Middle frontal gyrus (tissue), 1 donor: ENCODE measurements at regions not wholly inside any gene's neighbourhood (a gene's known extent, or its start where the extent isn't known, plus 50 kb on each side); places are given as distances from the start of the nearest gene placed in this dataset.

Experiments used
- DNase-seq: peaks from one replicate; pipeline ENCODE4 v3.0.0-alpha.2; 2015; ENCODE audit warnings: low spot score; ENCODE audit errors: extremely low spot score

GRCh38 chr14:53683229-53683628 is 273.4 kb downstream of the BMP4 start:
- no peak for DNase-seq

- DNase-seq: no peak
These were observed 284.1 kb downstream of the BMP4 start for GRCh38 chr14:53672526-53672925.

GRCh38 chr14:53670701-53671100 is 285.9 kb downstream of the BMP4 start:
- DNase-seq: no peak

- no peak for DNase-seq
These were observed 287.7 kb downstream of the BMP4 start for GRCh38 chr14:53668897-53669296.

- DNase-seq: no peak
These were observed 292.9 kb downstream of the BMP4 start for GRCh38 chr14:53663709-53664108.

- no peak for DNase-seq
These were observed 301.4 kb downstream of the BMP4 start for GRCh38 chr14:53655080-53655785.

GRCh38 chr14:53652068-53652467 is 304.6 kb downstream of the BMP4 start:
- no peak for DNase-seq

GRCh38 chr14:53651096-53651740 is 305.4 kb downstream of the BMP4 start:
- no peak for DNase-seq

GRCh38 chr14:53646925-53647324 is 309.7 kb downstream of the BMP4 start:
- no peak for DNase-seq

GRCh38 chr14:53640695-53641094 is 315.9 kb downstream of the BMP4 start:
- DNase-seq: no peak

- DNase-seq: no peak
These were observed 317.7 kb downstream of the BMP4 start for GRCh38 chr14:53638966-53639365.

- no peak for DNase-seq
These were observed 321.8 kb downstream of the BMP4 start for GRCh38 chr14:53634793-53635192.

- DNase-seq: no peak
These were observed 326.3 kb downstream of the BMP4 start for GRCh38 chr14:53630336-53630735.

- no peak for DNase-seq
These were observed 327.7 kb downstream of the BMP4 start for GRCh38 chr14:53628732-53629430.

- DNase-seq: no peak
These were observed 328.4 kb downstream of the BMP4 start for GRCh38 chr14:53628261-53628660.

GRCh38 chr14:53626761-53627160 is 329.9 kb downstream of the BMP4 start:
- DNase-seq: no peak

- DNase-seq: no peak
These were observed 334.2 kb downstream of the BMP4 start for GRCh38 chr14:53622447-53622846.

- DNase-seq: no peak
These were observed 334.7 kb downstream of the BMP4 start for GRCh38 chr14:53621921-53622320.

- DNase-seq: no peak
These were observed 335.2 kb downstream of the BMP4 start for GRCh38 chr14:53621433-53621832.

GRCh38 chr14:53620890-53621289 is 335.7 kb downstream of the BMP4 start:
- DNase-seq: no peak

GRCh38 chr14:53620317-53620716 is 336.3 kb downstream of the BMP4 start:
- no peak for DNase-seq

GRCh38 chr14:53619691-53620231 is 336.9 kb downstream of the BMP4 start:
- DNase-seq: no peak
